ENCODE measurements at regions not wholly inside any gene's neighbourhood (a gene's known extent, or its start where the extent isn't known, plus 50 kb on each side); places are given as distances from the start of the nearest gene placed in this dataset.

- Histone ChIP-seq H3K9ac (replicated peaks; ENCODE audit: extremely low read depth, insufficient read depth, low read length) (peak overlapping the region; percentile 93), H3K27ac (ENCODE audit: insufficient read depth, low read depth, low read length) (peak overlapping the region; percentile 99), H3K4me3 (replicated peaks in 1 of 3; ENCODE audit: insufficient read depth in 1 of 3, low read depth in 1 of 3, low read length in 3 of 3) (peak overlapping the region in 1 of 3 experiments; percentile 17), H2AFZ (ENCODE audit: low read depth, low read length) (no peak overlapping the region), H4K20me1 (replicated peaks; ENCODE audit: control insufficient read depth, extremely low read depth, insufficient read depth, low read length) (no peaks in the 10 kb centered on the region), H3K4me1 (ENCODE audit: control insufficient read depth, extremely low read depth, insufficient read depth, low read length) (peaks cover 57% of the 10 kb centered on the region), H3K79me2 (ENCODE audit: control insufficient read depth, insufficient read depth, low read length) (no peaks in the 10 kb centered on the region), H3K9me1 (replicated peaks; ENCODE audit: control insufficient read depth, extremely low read depth, insufficient read depth, low read length) (no peaks in the 10 kb centered on the region), H3K36me3 (ENCODE audit: control insufficient read depth in 2 of 2, extremely low read depth in 1 of 2, insufficient read depth in 2 of 2, low read length in 2 of 2) (no peaks in the 10 kb centered on the region), H3K4me2 (ENCODE audit: insufficient read depth, low read length) (peak overlapping the region; percentile 66), H3K27me3 (ENCODE audit: control insufficient read depth in 2 of 2, insufficient read depth in 2 of 2, low read length in 2 of 2) (no peaks in the 10 kb centered on the region), H3K9me3 (replicated peaks; ENCODE audit: control insufficient read depth, insufficient read depth, low read length) (no peaks in the 10 kb centered on the region)
- DNase-seq (ENCODE audit: low read depth, low spot score) = peak; percentile 98
- ChIA-PET POLR2A (interaction anchor here (0.8 to 1.9 kb wide), 6 partner anchors 9 to 297 kb away, joined by 3 to 13 read pairs (median 7); partner anchors contain the start of gene ADAMTS18), CTCF (interaction anchor here (0.7 to 6.5 kb wide), 26 partner anchors 9 to 418 kb away, joined by 3 to 366 read pairs (median 6); partner anchors contain the start of gene ADAMTS18)
- dilution Hi-C loops (cut with MboI; ENCODE audit: extremely low pct_ligation_motif_present, low sequenced_read_pairs) = loop anchor here (25.0 kb wide), 1 partner anchor 348 kb away; no protein-coding TSS in a partner anchor
- intact Hi-C loops (cut with micrococcal nuclease) = loop anchor here (1.0 to 5.0 kb wide), 12 partner anchors 9 to 512 kb away; partner anchors contain the start of gene WWOX
- peak; percentile 98 for FAIRE-seq
- BruUV-seq (replicated peaks) = no TSS peak
- peak; percentile 98 for TF ChIP-seq GATA2 (IDR thresholded peaks at IDR 0.05; ENCODE audit: insufficient read depth, insufficient read length, low read depth, low read length)
- peak; percentile 95 for TF ChIP-seq JUN (IDR thresholded peaks at IDR 0.05; ENCODE audit: borderline replicate concordance, insufficient read depth, insufficient read length, low read depth)
- no peak for TF ChIP-seq EZH2 (IDR thresholded peaks at IDR 0.05; ENCODE audit: borderline replicate concordance, low read depth, low read length, severe bottlenecking)
- TF ChIP-seq, protein P1, sequence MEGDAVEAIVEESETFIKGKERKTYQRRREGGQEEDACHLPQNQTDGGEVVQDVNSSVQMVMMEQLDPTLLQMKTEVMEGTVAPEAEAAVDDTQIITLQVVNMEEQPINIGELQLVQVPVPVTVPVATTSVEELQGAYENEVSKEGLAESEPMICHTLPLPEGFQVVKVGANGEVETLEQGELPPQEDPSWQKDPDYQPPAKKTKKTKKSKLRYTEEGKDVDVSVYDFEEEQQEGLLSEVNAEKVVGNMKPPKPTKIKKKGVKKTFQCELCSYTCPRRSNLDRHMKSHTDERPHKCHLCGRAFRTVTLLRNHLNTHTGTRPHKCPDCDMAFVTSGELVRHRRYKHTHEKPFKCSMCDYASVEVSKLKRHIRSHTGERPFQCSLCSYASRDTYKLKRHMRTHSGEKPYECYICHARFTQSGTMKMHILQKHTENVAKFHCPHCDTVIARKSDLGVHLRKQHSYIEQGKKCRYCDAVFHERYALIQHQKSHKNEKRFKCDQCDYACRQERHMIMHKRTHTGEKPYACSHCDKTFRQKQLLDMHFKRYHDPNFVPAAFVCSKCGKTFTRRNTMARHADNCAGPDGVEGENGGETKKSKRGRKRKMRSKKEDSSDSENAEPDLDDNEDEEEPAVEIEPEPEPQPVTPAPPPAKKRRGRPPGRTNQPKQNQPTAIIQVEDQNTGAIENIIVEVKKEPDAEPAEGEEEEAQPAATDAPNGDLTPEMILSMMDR (IDR thresholded peaks at IDR 0.05; ENCODE audit: extremely low read depth in 1 of 2, insufficient read depth in 1 of 2, low read depth in 1 of 2, low read length in 2 of 2) = no peak
- TF ChIP-seq FOS (IDR thresholded peaks at IDR 0.05; ENCODE audit: borderline replicate concordance, insufficient read depth, low read length) = peak; percentile 95
- TF ChIP-seq POLR2AphosphoS5 (IDR thresholded peaks at IDR 0.05; ENCODE audit: insufficient read depth, low read depth, low read length) = peak; percentile 92
- peak; percentile 25 for TF ChIP-seq MYC (IDR thresholded peaks at IDR 0.05; ENCODE audit: low read depth, low read length)
- TF ChIP-seq, protein P2, sequence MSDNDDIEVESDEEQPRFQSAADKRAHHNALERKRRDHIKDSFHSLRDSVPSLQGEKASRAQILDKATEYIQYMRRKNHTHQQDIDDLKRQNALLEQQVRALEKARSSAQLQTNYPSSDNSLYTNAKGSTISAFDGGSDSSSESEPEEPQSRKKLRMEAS (IDR thresholded peaks at IDR 0.05; ENCODE audit: insufficient read depth, insufficient read length) = no peak
- TF ChIP-seq POLR2A (IDR thresholded peaks at IDR 0.05; ENCODE audit: low read depth, low read length) = peak; percentile 71
Observed at GRCh38 chr16:77585379-77586251, 136.7 kb upstream of the NUDT7 start.

Data from endothelial cell of umbilical vein (primary cell).